ENCODE measurements at regions not wholly inside any gene's neighbourhood (a gene's known extent, or its start where the extent isn't known, plus 50 kb on each side); places are given as distances from the start of the nearest gene placed in this dataset.
"Not testable (repeated sequence)": the region's sequence is repeated elsewhere in the genome, so short reads cannot be mapped to it uniquely, and the experiment has no call there.

- not testable (repeated sequence) for DNase-seq
Observed at GRCh38 chr3:144023543-144023942, 51.9 kb downstream of the DIPK2A start.

- DNase-seq, result no peak
Observed at GRCh38 chr3:144028798-144029411, 57.3 kb downstream of the DIPK2A start.

- DNase-seq, result no peak
Observed at GRCh38 chr3:144029769-144030168, 58.1 kb downstream of the DIPK2A start.

GRCh38 chr3:144031938-144032337, 60.3 kb downstream of the DIPK2A start:
- DNase-seq, result no peak

GRCh38 chr3:144032531-144033239, 61.1 kb downstream of the DIPK2A start:
- peak in 1 of 5 experiments; percentile 33 for DNase-seq

- no peak for DNase-seq
Observed at GRCh38 chr3:144033240-144033589, 61.6 kb downstream of the DIPK2A start.

- DNase-seq, result no peak
Observed at GRCh38 chr3:144033863-144034262, 62.2 kb downstream of the DIPK2A start.

GRCh38 chr3:144034715-144035290, 63.2 kb downstream of the DIPK2A start:
- DNase-seq, result no peak

GRCh38 chr3:144036498-144036897, 64.9 kb downstream of the DIPK2A start:
- peak in 1 of 5 experiments; percentile 25 for DNase-seq

- no peak for DNase-seq
Observed at GRCh38 chr3:144039661-144040060, 68.0 kb downstream of the DIPK2A start.

- DNase-seq, result no peak
Observed at GRCh38 chr3:144041960-144042556, 70.4 kb downstream of the DIPK2A start.

GRCh38 chr3:144045766-144046165, 74.1 kb downstream of the DIPK2A start:
- DNase-seq, result no peak

- DNase-seq, result no peak
Observed at GRCh38 chr3:144049374-144049773, 77.8 kb downstream of the DIPK2A start.

GRCh38 chr3:144051211-144051610, 79.6 kb downstream of the DIPK2A start:
- no peak for DNase-seq

- DNase-seq, result no peak
Observed at GRCh38 chr3:144052275-144052674, 80.7 kb downstream of the DIPK2A start.

GRCh38 chr3:144053121-144053520, 81.5 kb downstream of the DIPK2A start:
- no peak for DNase-seq

GRCh38 chr3:144054766-144055165, 83.1 kb downstream of the DIPK2A start:
- no peak for DNase-seq

GRCh38 chr3:144055604-144056003, 84.0 kb downstream of the DIPK2A start:
- no peak for DNase-seq

- no peak for DNase-seq
Observed at GRCh38 chr3:144058713-144059112, 87.1 kb downstream of the DIPK2A start.

GRCh38 chr3:144059481-144059880, 87.9 kb downstream of the DIPK2A start:
- no peak for DNase-seq

GRCh38 chr3:144060881-144061280, 89.3 kb downstream of the DIPK2A start:
- DNase-seq, result no peak

- DNase-seq, result no peak
Observed at GRCh38 chr3:144063306-144063705, 91.7 kb downstream of the DIPK2A start.

GRCh38 chr3:144067059-144067458, 95.4 kb downstream of the DIPK2A start:
- DNase-seq, result no peak

GRCh38 chr3:144073698-144074097, 102.1 kb downstream of the DIPK2A start:
- no peak for DNase-seq
